Type B pancreatic cell (in vitro differentiated cells): ENCODE measurements at regions not wholly inside any gene's neighbourhood (a gene's known extent, or its start where the extent isn't known, plus 50 kb on each side); places are given as distances from the start of the nearest gene placed in this dataset.
"Not testable (repeated sequence)": the region's sequence is repeated elsewhere in the genome, so short reads cannot be mapped to it uniquely, and the experiment has no call there.

ENCODE experiments used
- DNase-seq: peaks from one replicate; pipeline ENCODE4 v3.0.0; 2021; ENCODE audit warnings: mixed read lengths; ENCODE audit not compliant: unreplicated experiment; ENCODE audit errors: extremely low spot score
- H3K27ac Mint-ChIP-seq: 2 replicates; pipeline ENCODE4 v1.8.0; 2021; ENCODE audit warnings: mild to moderate bottlenecking, mixed read lengths
- H3K27me3 Mint-ChIP-seq: 2 replicates; pipeline ENCODE4 v1.8.0; 2021; ENCODE audit warnings: mixed read lengths
- H3K36me3 Mint-ChIP-seq: 2 replicates; pipeline ENCODE4 v1.8.0; 2021; ENCODE audit warnings: mixed read lengths
- H3K4me1 Mint-ChIP-seq: one replicate; pipeline ENCODE4 v1.8.0; 2021; ENCODE audit warnings: mixed read lengths; ENCODE audit not compliant: unreplicated experiment
- H3K4me3 Mint-ChIP-seq: 2 replicates; pipeline ENCODE4 v1.8.0; 2021; ENCODE audit warnings: mild to moderate bottlenecking, mixed read lengths
- H3K9me3 Mint-ChIP-seq: 2 replicates; pipeline ENCODE4 v1.8.0; 2021; ENCODE audit warnings: mixed read lengths
- CTCF ChIP-seq: fragments of 200-600 bp; sonication (generic); conservative IDR thresholded peaks from 2 replicates; pipeline ENCODE4 v1.5.0; 2021; ENCODE audit warnings: antibody characterized with exemption, mild to moderate bottlenecking

GRCh38 chr6:76992553-76992952 lies 470.7 kb downstream of the HTR1B start:
- Mint-ChIP-seq H3K27ac (no peak overlapping the region), H3K9me3 (no peaks in the 10 kb centered on the region), H3K4me3 (no peak overlapping the region), H3K27me3 (no peaks in the 10 kb centered on the region), H3K36me3 (no peaks in the 10 kb centered on the region), H3K4me1 (no peaks in the 10 kb centered on the region)
- TF ChIP-seq CTCF = no peak
- DNase-seq = no peak

GRCh38 chr6:76984572-76984971 lies 478.7 kb downstream of the HTR1B start:
- no peaks in the 10 kb centered on the region for H3K4me1 Mint-ChIP-seq
- H3K9me3 Mint-ChIP-seq = no peaks in the 10 kb centered on the region
- H3K27me3 Mint-ChIP-seq = no peaks in the 10 kb centered on the region
- no peaks in the 10 kb centered on the region for H3K36me3 Mint-ChIP-seq
- no peak overlapping the region for H3K4me3 Mint-ChIP-seq
- DNase-seq = no peak
- H3K27ac Mint-ChIP-seq = no peak overlapping the region
- TF ChIP-seq CTCF = no peak

- Mint-ChIP-seq H3K36me3 (no peaks in the 10 kb centered on the region), H3K4me1 (no peaks in the 10 kb centered on the region), H3K9me3 (no peaks in the 10 kb centered on the region), H3K4me3 (no peak overlapping the region), H3K27me3 (no peaks in the 10 kb centered on the region), H3K27ac (no peak overlapping the region)
- DNase-seq = no peak
- TF ChIP-seq CTCF = no peak
These were observed 480.7 kb downstream of the HTR1B start for GRCh38 chr6:76982476-76983199.

- H3K4me3 Mint-ChIP-seq = no peak overlapping the region
These were observed 490.8 kb downstream of the HTR1B start for GRCh38 chr6:76972474-76972873.

GRCh38 chr6:76959177-76959576 lies 504.1 kb downstream of the HTR1B start:
- not testable (repeated sequence) for H3K4me1 Mint-ChIP-seq, H3K4me3 Mint-ChIP-seq, H3K36me3 Mint-ChIP-seq

More at GRCh38 chr6:76972474-76972873, 490.8 kb downstream of the HTR1B start:
- no peaks in the 10 kb centered on the region for H3K36me3 Mint-ChIP-seq
- no peak overlapping the region for H3K27ac Mint-ChIP-seq
- no peak for TF ChIP-seq CTCF
- H3K4me1 Mint-ChIP-seq = no peaks in the 10 kb centered on the region
- no peaks in the 10 kb centered on the region for H3K27me3 Mint-ChIP-seq
- no peaks in the 10 kb centered on the region for H3K9me3 Mint-ChIP-seq
- no peak for DNase-seq

GRCh38 chr6:76942203-76942966 lies 520.9 kb downstream of the HTR1B start:
- Mint-ChIP-seq H3K36me3 (no peaks in the 10 kb centered on the region), H3K27ac (no peak overlapping the region), H3K4me1 (no peaks in the 10 kb centered on the region), H3K9me3 (no peaks in the 10 kb centered on the region), H3K27me3 (no peaks in the 10 kb centered on the region), H3K4me3 (no peak overlapping the region)
- no peak for DNase-seq
- TF ChIP-seq CTCF = no peak

More at GRCh38 chr6:76959177-76959576, 504.1 kb downstream of the HTR1B start:
- DNase-seq, H3K27ac Mint-ChIP-seq, H3K27me3 Mint-ChIP-seq, H3K9me3 Mint-ChIP-seq: not testable (repeated sequence)
